GM23338 (cell line): ENCODE measurements at regions not wholly inside any gene's neighbourhood (a gene's known extent, or its start where the extent isn't known, plus 50 kb on each side); places are given as distances from the start of the nearest gene placed in this dataset.

ENCODE experiments used
- ATAC-seq: fragments of 200-7000 bp; cut with Tn5 transposase; 3 replicates; pipeline ENCODE4 v1.9.1; 2020
- DNase-seq: peaks from one replicate; pipeline ENCODE4 v3.0.0-alpha.2; 2015; ENCODE audit warnings: low spot score
- H2AFZ ChIP-seq: fragments of 200-600 bp; sonication (generic); 2 replicates; pipeline ENCODE4 v1.8.0; 2016; ENCODE audit warnings: antibody characterized with exemption, mild to moderate bottlenecking, moderate library complexity
- H3F3A ChIP-seq: fragments of 200-600 bp; sonication (generic); replicated peaks from 2 replicates; pipeline ENCODE4 v1.8.0; 2017; ENCODE audit warnings: antibody characterized with exemption, mixed run types, low read depth
- H3K27ac ChIP-seq: fragments of 200-600 bp; sonication (generic); 2 replicates; pipeline ENCODE4 v1.6.1; 2016; ENCODE audit warnings: low read depth
- H3K27me3 ChIP-seq: fragments of 200-600 bp; sonication (generic); 2 replicates; pipeline ENCODE4 v1.8.0; 2016; ENCODE audit warnings: mild to moderate bottlenecking, mixed run types, moderate library complexity; ENCODE audit not compliant: insufficient read depth
- H3K36me3 ChIP-seq: fragments of 200-600 bp; sonication (generic); 2 replicates; pipeline ENCODE4 v1.8.0; 2016; ENCODE audit warnings: mild to moderate bottlenecking; ENCODE audit not compliant: insufficient read depth
- H3K4me1 ChIP-seq: fragments of 200-600 bp; sonication (generic); 2 replicates; pipeline ENCODE4 v1.8.0; 2016; ENCODE audit warnings: mild to moderate bottlenecking, moderate library complexity; ENCODE audit not compliant: insufficient read depth
- H3K4me2 ChIP-seq: fragments of 200-600 bp; sonication (generic); 2 replicates; pipeline ENCODE4 v1.7.1; 2017; ENCODE audit warnings: mixed run types
- H3K4me3 ChIP-seq: fragments of 200-600 bp; sonication (generic); 2 replicates; pipeline ENCODE4 v1.6.1; 2016; ENCODE audit warnings: mixed run types
- H3K79me2 ChIP-seq: fragments of 200-600 bp; sonication (generic); replicated peaks from 2 replicates; pipeline ENCODE4 v1.8.0; 2017; ENCODE audit warnings: mild to moderate bottlenecking; ENCODE audit not compliant: insufficient read depth
- H3K9me2 ChIP-seq: fragments of 200-600 bp; sonication (generic); 2 replicates; pipeline ENCODE4 v1.8.0; 2017; ENCODE audit not compliant: insufficient read depth
- H4K20me1 ChIP-seq: fragments of 200-600 bp; sonication (generic); replicated peaks from 2 replicates; pipeline ENCODE4 v1.8.0; 2017; ENCODE audit warnings: mild to moderate bottlenecking; ENCODE audit not compliant: insufficient read depth
- H3K27ac Mint-ChIP-seq: 2 replicates; pipeline ENCODE4 v1.8.0; 2020; ENCODE audit warnings: inconsistent platforms, mild to moderate bottlenecking, moderate library complexity, mixed read lengths
- H3K27me3 Mint-ChIP-seq: 3 replicates; pipeline ENCODE4 v1.8.0; 2022; ENCODE audit warnings: low read depth, mild to moderate bottlenecking, moderate library complexity, mixed read lengths, inconsistent platforms; ENCODE audit not compliant: insufficient read depth, poor library complexity
- H3K36me3 Mint-ChIP-seq: 3 replicates; pipeline ENCODE4 v1.8.0; 2021; ENCODE audit warnings: low read depth, mild to moderate bottlenecking, inconsistent platforms, moderate library complexity, mixed read lengths
- H3K4me1 Mint-ChIP-seq: 3 replicates; pipeline ENCODE4 v1.8.0; 2020; ENCODE audit warnings: mild to moderate bottlenecking, inconsistent platforms, mixed read lengths
- H3K4me3 Mint-ChIP-seq: 3 replicates; pipeline ENCODE4 v1.8.0; 2021; ENCODE audit warnings: moderate library complexity, mild to moderate bottlenecking, inconsistent platforms, mixed read lengths
- H3K9me3 Mint-ChIP-seq: 3 replicates; pipeline ENCODE4 v1.8.0; 2020; ENCODE audit warnings: moderate library complexity, mild to moderate bottlenecking, inconsistent platforms, mixed read lengths
- CREB1 ChIP-seq: fragments of 250-450 bp; sonication (Bioruptor Pico); IDR thresholded peaks from 2 replicates; pipeline ENCODE4 v1.5.0; 2020; ENCODE audit warnings: low read depth, mild to moderate bottlenecking, moderate library complexity
- ETS1 ChIP-seq: IDR thresholded peaks from 2 replicates; pipeline ENCODE4 v1.6.1; 2016; ENCODE audit warnings: antibody characterized with exemption
- EZH2 ChIP-seq: fragments of 200-600 bp; sonication (generic); IDR thresholded peaks from one replicate; pipeline ENCODE4 v1.8.0; 2017; ENCODE audit warnings: antibody characterized with exemption, mild to moderate bottlenecking, low read depth; ENCODE audit not compliant: unreplicated experiment
- EZH2phosphoT487 ChIP-seq: fragments of 200-600 bp; sonication (generic); IDR thresholded peaks from one replicate; pipeline ENCODE4 v1.8.1; 2018; ENCODE audit warnings: antibody characterized with exemption; ENCODE audit not compliant: unreplicated experiment
- JUNB ChIP-seq: IDR thresholded peaks from one replicate; pipeline ENCODE4 v1.6.1; 2016; ENCODE audit warnings: antibody characterized with exemption; ENCODE audit not compliant: unreplicated experiment
- NANOG ChIP-seq: IDR thresholded peaks from 2 replicates; pipeline ENCODE4 v1.6.1; 2016; ENCODE audit warnings: antibody characterized with exemption, borderline replicate concordance
- POLR2AphosphoS5 ChIP-seq: IDR thresholded peaks from 2 replicates; pipeline ENCODE4 v1.6.1; 2016; ENCODE audit warnings: antibody characterized with exemption, low read depth
- REST ChIP-seq: IDR thresholded peaks from one replicate; pipeline ENCODE4 v1.6.1; 2018; ENCODE audit warnings: antibody characterized with exemption; ENCODE audit not compliant: unreplicated experiment
- STAT1 ChIP-seq: IDR thresholded peaks from one replicate; pipeline ENCODE4 v1.6.1; 2016; ENCODE audit warnings: antibody characterized with exemption; ENCODE audit not compliant: unreplicated experiment
- ZNF114 ChIP-seq: fragments of 250-450 bp; sonication (Bioruptor Pico); IDR thresholded peaks from 2 replicates; pipeline ENCODE4 v1.5.0; 2020; ENCODE audit warnings: mild to moderate bottlenecking, moderate library complexity
- ZNF331 ChIP-seq: fragments of 250-450 bp; sonication (Bioruptor Pico); IDR thresholded peaks from 2 replicates; pipeline ENCODE4 v1.5.0; 2020; ENCODE audit warnings: low read depth, mild to moderate bottlenecking, moderate library complexity
- TF ChIP-seq, protein P1 (sequence below), 2 experiments: fragments of 200-600 bp in 1 of 2; sonication (generic) in 1 of 2; conservative IDR thresholded peaks; 2 replicates each; pipeline versions ENCODE4 v1.5.1 to v1.6.1; 2016 to 2017; ENCODE audit warnings: antibody characterized with exemption in 2 of 2, low read depth in 2 of 2, mild to moderate bottlenecking in 2 of 2, moderate library complexity in 1 of 2
- TF ChIP-seq, protein P2 (sequence below): fragments of 250-450 bp; sonication (Bioruptor Pico); IDR thresholded peaks from 2 replicates; pipeline ENCODE4 v1.5.0; 2020; ENCODE audit warnings: mild to moderate bottlenecking, moderate library complexity

GRCh38 chr6:93104195-93104817 lies 315.1 kb downstream of the EPHA7 start:
- no peak overlapping the region; the same call in 1 of the 2 replicates for H2AFZ ChIP-seq
- H3K79me2 ChIP-seq: no peaks in the 10 kb centered on the region
- H3K4me1 ChIP-seq: no peaks in the 10 kb centered on the region
- DNase-seq (no peak), ATAC-seq (no peak)
- no peaks in the 10 kb centered on the region for H3K36me3 ChIP-seq
- peaks cover 1% of the 10 kb centered on the region for H3K27me3 Mint-ChIP-seq
- no peak overlapping the region for H3K4me3 ChIP-seq
- H3K9me2 ChIP-seq: peaks cover 2% of the 10 kb centered on the region; the same call in 1 of the 2 replicates
- H3K27ac Mint-ChIP-seq: no peak overlapping the region; the same call in 1 of the 2 replicates
- TF ChIP-seq EZH2 (no peak), REST (no peak), ZNF331 (CRISPR knock-in tag) (no peak), ETS1 (no peak), STAT1 (no peak), CREB1 (no peak), EZH2phosphoT487 (no peak), ZNF114 (no peak), JUNB (no peak), NANOG (no peak), POLR2AphosphoS5 (no peak)
- TF ChIP-seq, protein P1, sequence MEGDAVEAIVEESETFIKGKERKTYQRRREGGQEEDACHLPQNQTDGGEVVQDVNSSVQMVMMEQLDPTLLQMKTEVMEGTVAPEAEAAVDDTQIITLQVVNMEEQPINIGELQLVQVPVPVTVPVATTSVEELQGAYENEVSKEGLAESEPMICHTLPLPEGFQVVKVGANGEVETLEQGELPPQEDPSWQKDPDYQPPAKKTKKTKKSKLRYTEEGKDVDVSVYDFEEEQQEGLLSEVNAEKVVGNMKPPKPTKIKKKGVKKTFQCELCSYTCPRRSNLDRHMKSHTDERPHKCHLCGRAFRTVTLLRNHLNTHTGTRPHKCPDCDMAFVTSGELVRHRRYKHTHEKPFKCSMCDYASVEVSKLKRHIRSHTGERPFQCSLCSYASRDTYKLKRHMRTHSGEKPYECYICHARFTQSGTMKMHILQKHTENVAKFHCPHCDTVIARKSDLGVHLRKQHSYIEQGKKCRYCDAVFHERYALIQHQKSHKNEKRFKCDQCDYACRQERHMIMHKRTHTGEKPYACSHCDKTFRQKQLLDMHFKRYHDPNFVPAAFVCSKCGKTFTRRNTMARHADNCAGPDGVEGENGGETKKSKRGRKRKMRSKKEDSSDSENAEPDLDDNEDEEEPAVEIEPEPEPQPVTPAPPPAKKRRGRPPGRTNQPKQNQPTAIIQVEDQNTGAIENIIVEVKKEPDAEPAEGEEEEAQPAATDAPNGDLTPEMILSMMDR (conservative IDR thresholded peaks at IDR 0.05; ENCODE audit: low read depth in 2 of 2): no peak
- TF ChIP-seq, protein P2, sequence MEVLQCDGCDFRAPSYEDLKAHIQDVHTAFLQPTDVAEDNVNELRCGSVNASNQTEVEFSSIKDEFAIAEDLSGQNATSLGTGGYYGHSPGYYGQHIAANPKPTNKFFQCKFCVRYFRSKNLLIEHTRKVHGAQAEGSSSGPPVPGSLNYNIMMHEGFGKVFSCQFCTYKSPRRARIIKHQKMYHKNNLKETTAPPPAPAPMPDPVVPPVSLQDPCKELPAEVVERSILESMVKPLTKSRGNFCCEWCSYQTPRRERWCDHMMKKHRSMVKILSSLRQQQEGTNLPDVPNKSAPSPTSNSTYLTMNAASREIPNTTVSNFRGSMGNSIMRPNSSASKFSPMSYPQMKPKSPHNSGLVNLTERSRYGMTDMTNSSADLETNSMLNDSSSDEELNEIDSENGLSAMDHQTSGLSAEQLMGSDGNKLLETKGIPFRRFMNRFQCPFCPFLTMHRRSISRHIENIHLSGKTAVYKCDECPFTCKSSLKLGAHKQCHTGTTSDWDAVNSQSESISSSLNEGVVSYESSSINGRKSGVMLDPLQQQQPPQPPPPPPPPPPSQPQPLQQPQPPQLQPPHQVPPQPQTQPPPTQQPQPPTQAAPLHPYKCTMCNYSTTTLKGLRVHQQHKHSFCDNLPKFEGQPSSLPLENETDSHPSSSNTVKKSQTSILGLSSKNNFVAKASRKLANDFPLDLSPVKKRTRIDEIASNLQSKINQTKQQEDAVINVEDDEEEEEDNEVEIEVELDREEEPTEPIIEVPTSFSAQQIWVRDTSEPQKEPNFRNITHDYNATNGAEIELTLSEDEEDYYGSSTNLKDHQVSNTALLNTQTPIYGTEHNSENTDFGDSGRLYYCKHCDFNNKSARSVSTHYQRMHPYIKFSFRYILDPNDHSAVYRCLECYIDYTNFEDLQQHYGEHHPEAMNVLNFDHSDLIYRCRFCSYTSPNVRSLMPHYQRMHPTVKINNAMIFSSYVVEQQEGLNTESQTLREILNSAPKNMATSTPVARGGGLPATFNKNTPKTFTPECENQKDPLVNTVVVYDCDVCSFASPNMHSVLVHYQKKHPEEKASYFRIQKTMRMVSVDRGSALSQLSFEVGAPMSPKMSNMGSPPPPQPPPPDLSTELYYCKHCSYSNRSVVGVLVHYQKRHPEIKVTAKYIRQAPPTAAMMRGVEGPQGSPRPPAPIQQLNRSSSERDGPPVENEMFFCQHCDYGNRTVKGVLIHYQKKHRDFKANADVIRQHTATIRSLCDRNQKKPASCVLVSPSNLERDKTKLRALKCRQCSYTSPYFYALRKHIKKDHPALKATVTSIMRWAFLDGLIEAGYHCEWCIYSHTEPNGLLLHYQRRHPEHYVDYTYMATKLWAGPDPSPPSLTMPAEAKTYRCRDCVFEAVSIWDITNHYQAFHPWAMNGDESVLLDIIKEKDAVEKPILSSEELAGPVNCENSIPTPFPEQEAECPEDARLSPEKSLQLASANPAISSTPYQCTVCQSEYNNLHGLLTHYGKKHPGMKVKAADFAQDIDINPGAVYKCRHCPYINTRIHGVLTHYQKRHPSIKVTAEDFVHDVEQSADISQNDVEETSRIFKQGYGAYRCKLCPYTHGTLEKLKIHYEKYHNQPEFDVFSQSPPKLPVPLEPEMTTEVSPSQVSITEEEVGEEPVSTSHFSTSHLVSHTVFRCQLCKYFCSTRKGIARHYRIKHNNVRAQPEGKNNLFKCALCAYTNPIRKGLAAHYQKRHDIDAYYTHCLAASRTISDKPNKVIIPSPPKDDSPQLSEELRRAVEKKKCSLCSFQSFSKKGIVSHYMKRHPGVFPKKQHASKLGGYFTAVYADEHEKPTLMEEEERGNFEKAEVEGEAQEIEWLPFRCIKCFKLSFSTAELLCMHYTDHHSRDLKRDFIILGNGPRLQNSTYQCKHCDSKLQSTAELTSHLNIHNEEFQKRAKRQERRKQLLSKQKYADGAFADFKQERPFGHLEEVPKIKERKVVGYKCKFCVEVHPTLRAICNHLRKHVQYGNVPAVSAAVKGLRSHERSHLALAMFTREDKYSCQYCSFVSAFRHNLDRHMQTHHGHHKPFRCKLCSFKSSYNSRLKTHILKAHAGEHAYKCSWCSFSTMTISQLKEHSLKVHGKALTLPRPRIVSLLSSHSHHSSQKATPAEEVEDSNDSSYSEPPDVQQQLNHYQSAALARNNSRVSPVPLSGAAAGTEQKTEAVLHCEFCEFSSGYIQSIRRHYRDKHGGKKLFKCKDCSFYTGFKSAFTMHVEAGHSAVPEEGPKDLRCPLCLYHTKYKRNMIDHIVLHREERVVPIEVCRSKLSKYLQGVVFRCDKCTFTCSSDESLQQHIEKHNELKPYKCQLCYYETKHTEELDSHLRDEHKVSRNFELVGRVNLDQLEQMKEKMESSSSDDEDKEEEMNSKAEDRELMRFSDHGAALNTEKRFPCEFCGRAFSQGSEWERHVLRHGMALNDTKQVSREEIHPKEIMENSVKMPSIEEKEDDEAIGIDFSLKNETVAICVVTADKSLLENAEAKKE (CRISPR knock-in tag): no peak
- H3K36me3 Mint-ChIP-seq: no peaks in the 10 kb centered on the region
- no peak overlapping the region for H3K27ac ChIP-seq
- no peak overlapping the region for H3K4me3 Mint-ChIP-seq
- no peaks in the 10 kb centered on the region for H3K27me3 ChIP-seq
- H3K4me1 Mint-ChIP-seq: peaks cover 15% of the 10 kb centered on the region
- H3K4me2 ChIP-seq: no peak overlapping the region
- H3F3A ChIP-seq: no peaks in the 10 kb centered on the region
- no peaks in the 10 kb centered on the region for H4K20me1 ChIP-seq
- 0 out of 3 replicates have a peak, but pooled peaks cover 3% of the 10 kb centered on the region for H3K9me3 Mint-ChIP-seq
